GM04504 (cell line): ENCODE measurements at regions not wholly inside any gene's neighbourhood (a gene's known extent, or its start where the extent isn't known, plus 50 kb on each side); places are given as distances from the start of the nearest gene placed in this dataset.

Experiments used
- DNase-seq: peaks from one replicate; pipeline ENCODE4 v3.0.0-alpha.2; 2012; ENCODE audit warnings: low read depth

DNA sequence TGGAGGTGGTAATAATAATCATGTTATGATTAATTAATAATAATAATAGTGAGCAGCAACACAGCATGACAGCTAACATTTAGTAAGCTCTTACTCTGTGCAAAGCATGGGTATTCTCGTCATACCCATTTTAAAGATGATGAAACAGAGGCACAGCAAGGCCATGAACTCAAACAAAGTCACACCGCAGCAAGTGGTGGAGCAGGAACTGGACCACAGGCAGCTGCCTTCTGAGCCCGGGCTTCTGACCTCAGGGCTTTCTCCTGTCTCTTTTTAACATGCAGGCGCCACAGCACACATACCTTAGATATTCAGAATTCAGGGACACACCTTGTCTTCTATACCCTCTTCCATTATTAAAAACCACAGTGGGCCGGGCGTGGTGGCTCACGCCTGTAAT, 50.7 kb upstream of the SPATA12 start:
- DNase-seq = no peak

DNA sequence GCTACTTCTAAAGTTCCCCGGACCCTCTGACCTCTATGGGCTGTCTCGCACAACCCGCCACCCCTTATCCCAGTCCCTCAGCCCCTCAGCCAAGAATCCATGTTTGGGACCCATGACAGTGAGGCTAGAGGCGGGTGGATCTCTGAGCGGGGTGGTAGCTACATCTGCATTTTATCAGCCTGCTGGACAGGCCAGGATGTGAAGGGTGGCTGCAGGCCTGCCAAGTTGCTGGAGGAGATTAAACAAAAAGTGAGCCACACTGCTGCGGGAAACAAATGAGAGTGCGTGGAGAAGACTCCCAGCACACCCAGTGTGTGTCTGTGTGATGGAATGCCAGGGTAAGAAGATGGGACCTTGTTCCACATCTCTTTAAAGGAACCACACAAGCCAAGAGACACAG, 51.1 kb upstream of the SPATA12 start:
- no peak for DNase-seq

DNA sequence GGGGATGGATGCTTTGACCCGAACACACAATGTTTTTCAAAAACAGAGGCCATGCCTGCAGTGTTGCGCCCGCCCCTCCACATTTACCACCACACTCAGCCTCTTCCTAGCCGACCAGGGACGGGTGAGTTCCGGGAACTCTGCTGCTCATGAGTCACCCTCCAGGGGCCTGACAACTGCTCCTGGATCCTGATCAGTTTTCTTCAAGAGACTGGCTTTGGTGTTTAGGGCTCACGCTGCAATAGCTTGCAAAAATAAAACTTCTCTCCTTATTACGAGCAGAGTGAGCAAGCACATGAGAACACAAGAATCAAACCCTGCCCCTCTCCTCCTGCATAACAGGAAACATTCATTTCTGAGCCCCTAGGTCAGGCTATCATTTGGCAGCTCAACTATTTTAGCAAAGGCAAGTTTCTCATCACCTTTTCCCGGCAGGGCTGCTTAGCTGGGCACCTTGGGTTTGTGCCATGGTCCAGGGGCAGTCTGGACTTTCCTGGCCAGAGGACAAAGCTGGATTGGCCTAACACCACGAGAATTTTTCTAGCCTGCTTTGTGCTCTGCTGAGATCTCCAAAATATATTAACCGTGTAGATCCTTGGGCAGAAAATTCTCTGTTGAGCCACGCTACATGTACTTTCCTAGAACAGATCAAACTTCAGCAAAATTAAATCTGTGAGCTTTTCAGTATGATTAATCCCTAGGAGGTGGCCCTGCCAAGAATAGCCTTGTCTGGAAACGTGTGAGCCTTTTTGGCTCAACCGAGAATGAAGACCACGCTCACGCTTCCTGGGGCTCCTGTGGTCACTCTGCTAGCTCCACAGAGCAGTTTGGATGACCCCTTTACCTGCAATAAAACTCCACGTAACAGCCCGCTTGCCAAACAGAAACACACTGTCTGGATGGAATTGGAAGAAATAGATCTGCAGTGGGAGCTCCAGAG, 52.7 kb upstream of the SPATA12 start:
- peak; percentile 71 for DNase-seq

DNA sequence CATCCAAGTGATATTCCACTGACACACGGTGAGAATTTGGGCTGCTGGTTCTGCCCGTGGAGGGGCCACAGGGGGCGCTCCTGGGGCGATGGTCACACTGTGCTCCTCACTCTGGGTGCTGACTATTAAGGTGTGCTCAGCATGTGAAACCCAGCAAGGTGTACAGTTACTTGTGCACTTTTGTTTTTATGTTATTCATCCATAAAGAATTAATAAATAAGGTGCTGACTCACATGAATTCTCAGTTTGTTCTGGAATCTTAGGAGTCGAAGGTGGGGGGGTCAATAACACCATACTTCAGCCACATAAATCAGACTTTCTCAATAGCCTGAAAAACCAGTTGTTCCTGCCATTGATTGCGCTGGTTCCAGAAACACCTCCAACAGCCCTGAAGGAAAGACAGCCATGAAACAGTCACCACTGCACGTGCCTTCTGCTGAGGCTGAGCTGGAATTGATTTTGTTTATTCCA, 53.5 kb upstream of the SPATA12 start:
- no peak for DNase-seq

DNA sequence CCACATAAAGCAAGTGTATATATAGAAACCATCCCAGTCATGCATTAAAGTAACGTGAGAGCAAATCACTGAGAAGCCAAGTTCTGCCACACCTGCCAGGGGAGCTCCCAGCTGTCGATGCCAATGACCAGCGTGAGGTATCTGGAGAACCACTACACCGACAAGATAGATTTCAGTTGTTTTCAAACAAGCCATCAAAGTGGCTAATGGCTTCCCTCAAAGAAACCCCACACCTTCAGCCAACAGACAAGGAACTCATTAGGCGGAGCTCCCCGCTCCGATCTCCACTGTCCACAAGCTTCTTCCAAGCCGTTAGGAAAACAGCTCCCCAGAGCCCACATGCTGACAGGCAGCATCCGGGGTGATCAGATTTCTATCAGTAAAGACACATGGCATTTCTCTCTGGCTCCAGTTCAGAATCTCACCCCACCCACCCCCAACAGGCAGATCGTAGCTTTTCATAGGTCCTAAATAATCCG, 54.2 kb upstream of the SPATA12 start:
- DNase-seq = no peak

DNA sequence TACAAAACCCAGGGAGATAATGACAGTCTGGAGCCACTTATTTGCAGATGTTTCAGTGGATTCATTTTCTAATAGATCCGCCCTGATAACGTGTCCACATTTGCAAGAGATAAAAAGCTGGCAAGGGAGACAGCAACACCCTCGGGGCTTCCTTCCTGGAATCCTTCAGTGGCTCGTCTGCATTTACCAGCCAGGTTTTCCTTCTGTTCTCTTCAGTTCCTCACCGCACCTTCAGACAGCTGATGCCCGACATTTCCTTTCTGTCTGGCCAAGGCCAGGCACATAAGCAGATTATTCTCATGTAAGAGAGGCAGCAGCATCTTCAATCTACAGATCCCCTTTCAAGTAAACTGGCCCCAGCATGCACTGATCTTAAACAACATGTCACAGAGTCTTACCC, 56.2 kb upstream of the SPATA12 start:
- no peak for DNase-seq

DNA sequence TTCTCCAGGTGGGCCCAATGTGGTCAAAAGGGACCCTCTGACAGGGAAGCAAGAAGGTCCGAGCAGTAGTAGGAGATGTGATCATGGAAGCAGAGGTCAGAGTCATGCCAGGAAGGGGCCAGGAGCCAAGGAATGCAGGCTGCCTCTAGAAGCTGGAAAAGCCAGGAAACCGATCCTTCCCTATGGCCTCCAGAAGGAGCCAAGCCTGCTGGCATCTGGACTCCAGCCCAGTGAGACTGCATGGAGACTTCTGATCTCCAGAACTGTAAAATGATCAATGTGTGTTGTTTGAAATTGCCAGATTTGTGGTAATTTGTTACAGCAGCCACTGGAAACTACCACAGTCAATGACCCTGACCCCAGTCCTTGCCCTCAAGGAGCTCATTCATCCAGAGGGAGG, 56.8 kb upstream of the SPATA12 start:
- DNase-seq = no peak

DNA sequence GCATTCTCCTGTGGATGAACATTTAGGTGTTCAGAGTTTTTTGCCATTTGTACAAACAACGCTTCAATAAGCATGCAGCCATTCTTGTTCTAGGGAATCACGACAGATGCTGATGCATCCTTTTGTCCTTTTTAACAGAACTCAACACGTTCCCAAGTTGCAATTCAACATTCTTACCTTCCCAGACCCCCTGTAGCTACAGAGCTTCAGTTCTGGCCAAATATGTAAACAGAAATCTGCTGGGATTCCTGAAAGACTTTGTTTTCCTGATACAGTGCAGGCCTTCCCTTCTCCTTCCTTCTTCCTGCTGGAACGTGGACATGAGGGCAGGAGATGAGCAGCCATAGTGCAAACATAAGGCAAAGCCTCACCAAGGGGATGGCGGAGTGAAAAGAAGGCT, 59.1 kb upstream of the SPATA12 start:
- DNase-seq = no peak

DNA sequence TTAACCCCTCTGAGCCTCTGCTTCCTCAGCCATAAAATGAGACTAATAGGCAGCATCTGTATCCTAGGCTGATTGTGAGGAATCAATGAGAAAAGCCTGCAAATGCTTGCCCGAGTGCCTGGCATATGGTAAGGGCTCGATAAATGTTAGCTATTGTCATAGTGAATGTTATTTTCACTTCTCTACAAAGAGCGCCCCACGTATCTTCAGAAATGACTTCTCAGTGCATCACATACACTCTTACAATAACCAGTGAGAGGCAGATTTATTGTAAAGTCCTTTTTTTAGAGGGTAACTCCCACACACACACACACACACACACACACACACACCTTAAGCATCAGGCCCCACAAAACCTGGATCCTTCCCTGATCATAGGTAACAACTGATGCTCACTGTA, 60.5 kb upstream of the SPATA12 start:
- no peak for DNase-seq

DNA sequence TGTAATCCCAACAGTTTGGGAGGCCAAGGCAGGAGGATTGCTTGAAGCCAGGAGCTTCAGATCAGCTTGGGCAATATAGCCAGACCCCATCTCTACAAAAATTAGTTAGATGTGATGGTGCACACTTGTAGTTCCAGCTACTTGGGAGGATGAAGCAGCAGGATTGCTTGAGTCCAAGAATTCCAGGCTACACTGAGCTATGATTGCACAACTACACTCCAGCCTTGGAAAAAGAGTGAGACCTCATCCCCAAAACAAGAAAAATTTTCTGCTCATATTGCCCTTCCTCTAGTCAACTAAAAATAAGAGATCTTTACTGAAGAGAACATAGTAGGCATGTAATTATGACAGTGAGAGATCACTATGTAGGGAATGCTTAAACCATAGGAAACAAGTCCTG, 60.9 kb upstream of the SPATA12 start:
- DNase-seq = no peak

DNA sequence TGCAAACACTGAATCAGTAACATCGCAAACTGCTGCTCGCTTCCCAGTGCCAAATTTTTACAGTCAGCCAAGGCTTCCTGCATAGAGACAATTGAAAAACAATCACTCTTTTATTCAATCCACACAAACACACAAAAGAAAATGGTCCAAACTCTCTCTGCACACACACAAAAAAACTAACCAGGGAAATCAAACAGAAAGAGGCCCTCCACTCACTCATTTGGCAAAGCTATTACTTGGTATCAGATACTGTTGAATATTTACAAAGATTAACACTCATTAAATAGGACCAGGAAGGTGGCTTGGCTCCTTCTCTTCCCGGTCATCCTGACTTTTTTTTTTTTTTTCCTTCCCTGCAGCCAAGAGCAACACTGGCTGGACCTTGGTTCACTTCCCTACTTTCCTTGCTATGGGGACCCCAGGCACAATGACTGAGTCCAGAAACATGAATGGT, 62.4 kb upstream of the SPATA12 start:
- DNase-seq = no peak

DNA sequence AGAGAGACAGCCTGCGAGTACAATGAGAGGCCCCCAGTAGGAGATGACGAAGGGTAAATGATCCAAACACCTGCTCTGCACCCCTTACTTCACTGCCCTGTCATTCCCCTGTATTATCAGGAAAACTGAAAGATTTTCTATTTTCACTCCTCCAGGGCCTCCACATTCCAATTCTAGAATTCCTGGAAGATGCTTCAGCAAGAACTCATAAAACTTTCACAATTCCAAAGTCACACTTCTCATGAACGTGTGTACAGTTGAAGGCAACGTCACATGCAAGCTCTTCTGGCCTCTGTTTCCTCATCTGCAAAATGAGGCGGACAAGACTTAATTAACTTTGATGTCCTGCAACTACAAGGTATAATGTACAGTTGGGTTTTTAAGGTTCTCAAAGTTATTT, 62.8 kb upstream of the SPATA12 start:
- DNase-seq = peak; percentile 50

DNA sequence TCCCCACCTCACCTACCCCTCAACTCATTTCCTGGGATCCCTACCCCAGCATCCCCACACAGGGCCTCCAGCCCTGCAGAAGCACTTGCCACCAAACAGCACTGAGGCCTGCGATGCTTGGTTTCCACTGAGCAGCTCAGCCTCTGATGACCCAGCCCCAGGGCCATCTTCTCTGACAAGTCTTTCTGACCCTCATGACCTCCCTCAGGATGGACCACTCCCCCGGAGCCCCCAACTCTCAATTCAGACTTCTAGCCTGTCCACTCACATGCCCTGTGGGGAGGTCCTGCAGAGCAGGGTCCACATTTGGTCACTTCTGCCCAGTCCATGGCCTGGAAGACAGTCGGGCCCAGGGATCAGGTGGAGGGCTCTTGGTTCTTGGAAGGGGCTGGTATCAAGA, 63.4 kb upstream of the SPATA12 start:
- no peak for DNase-seq

DNA sequence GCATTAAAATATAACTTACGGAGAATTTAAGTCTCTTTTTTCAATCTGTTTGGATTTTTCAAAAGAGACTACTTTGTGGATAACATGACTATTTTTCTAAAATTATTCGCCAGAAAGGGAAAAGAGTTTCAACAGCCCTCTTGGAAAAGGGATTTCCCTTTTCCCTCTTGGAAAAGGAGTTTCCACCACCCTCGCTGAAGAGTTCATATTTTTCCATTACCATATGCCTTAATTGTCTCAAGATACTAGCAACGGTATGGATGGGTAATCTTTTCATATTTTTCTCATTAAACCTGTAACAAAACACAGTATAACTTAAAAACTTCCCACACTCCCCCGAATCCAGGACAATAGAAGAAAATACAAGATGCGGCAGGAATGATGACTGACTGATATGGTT, 66.1 kb upstream of the SPATA12 start:
- no peak for DNase-seq

DNA sequence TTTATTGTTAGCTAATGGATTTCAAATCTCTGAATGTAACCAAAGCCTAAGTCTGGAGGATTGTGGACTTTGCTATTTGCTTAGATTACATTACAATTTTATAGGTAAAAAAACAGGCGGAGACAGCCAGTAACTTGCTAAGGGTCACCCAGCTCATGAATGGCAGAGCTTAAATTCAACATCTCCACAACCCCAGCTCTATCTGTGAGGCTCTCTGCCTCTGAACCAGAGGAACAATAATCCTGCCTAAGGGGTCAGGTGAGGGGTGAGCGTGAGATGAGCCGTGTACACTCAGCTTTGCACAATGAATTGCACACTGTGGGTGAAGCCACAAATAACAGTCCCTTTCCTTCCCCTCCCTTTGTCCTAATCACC, 69.8 kb upstream of the SPATA12 start:
- no peak for DNase-seq

DNA sequence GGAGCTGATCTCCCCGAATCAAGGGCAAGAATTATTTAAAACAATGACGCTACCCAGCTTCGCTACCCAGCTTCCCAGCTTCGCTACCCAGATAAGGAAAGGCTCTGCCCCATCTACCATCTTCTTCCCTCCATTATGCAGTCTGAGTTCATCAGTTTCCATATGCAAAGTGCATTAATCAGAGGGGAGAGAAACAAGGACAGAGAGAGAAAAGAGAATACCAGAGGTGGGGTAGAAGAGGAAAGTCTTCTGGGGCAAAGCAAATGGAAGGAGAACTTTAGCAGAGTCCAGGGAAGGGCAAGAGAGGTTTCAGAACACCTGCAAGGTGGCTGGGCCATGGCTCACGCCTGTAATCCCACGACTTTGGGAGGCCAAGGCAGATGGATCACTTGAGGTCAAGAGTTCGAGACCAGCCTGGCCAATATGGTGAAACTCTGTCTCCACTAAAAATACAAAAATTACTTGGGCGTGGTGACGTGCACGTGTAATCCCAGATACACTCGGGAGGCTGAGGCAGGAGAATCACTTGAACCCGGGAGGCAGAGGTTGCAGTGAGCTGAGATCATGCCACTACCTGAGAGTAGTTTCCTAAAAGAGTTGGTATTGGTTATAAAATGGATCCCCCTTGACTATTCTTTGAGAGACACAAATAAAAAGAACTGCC, 70.4 kb upstream of the SPATA12 start:
- DNase-seq = no peak

DNA sequence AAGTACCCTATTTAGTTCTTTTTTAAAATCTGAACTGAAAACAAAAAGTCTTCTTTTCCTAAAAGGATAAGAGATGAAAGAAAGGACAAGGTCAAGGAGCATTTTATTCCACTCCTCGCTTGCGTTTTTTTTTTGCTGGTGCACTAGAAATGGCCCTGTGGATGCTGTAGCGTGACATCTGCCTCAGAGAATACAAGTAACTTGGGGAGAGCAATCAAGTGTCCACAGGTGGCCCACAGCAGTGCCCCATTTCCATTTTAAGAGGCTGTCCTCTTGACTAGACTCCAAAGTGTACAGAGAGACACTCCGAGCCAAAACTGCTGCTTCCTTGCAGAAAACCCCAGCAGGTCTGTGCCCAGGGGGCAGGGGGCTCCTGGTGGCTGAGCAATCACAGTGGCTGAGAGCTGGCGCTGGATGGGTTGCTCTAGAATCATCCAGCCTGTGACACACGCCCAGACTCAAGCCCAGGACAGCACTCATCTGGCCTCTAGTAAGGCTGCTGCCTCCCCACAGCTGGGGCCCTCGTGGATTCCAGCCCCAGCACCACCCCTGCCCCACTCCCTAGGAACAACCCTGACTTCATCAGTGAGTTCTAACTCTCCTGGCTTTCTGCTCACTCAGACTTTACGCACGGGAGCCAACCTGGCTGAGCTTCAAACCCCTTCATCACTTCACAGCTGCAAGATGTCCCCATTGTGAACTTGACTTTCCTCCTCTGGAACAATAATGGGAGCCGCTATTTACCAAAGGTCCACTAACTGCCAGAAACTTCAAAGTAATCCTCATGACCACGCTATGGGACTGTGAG, 71.1 kb upstream of the SPATA12 start:
- DNase-seq = no peak

DNA sequence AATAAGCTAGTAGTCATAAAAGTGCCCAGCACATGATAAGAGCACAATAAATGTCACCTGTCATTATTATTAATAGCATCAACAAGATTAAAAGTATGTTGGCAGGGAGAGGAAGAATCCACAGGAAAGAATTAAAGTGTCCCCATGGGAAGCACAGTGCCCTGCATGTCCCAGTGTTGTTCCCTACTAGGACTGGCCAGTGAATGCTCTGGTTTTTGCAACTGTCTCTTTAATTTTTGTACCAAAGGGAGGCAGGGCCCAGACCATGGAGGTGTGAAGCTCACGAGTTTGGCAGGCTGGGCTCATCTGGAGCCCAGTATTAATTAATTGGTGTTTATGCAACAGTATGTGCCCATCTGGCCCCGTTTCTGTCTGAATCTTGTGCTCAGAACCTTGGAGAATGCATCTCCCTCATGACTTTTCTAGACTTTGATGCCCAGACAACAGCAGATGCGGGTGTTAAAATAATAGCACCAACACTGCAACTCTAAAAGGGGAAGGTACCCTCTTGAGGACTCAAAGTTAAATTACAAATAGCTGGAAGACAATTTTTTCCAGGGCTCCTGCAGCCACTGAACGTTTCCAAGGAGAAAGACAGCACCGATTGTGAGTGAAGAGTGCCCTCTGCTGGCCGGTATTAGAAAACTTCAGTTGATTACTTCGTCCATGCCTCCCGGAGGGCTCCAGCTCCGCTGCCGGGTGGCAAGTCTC, 71.9 kb upstream of the SPATA12 start:
- DNase-seq = peak; percentile 51

DNA sequence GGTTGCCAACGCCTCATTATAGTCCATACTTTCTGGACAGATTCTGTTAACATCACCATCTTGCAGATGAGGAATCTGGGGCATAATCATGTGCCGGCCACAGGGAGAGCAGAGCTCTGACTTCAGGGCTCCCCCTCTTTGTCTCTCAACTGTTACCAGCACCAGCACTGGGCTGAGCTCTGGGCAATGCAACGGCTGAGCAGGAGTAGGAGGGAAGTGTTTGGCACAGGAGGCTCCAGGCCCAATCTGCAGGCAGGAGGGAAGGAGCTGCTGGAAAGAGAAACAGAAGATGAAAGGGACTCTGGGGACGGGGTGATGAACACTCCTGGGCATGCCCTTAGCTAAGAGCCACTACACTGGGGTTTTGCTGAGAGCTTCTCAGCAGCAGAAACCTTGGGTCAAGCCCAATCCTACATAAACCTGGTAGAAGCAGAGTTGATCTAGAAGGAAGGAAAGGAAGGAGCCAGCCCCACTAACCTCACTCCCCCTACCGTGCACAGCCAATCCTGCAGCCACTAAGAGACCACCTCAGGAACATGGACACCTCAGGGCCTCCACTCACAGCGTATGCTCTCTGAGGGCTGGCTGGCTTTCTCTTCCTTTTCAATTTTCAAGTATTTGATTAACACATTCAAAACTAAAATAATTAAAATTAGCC, 73.1 kb upstream of the SPATA12 start:
- no peak for DNase-seq

DNA sequence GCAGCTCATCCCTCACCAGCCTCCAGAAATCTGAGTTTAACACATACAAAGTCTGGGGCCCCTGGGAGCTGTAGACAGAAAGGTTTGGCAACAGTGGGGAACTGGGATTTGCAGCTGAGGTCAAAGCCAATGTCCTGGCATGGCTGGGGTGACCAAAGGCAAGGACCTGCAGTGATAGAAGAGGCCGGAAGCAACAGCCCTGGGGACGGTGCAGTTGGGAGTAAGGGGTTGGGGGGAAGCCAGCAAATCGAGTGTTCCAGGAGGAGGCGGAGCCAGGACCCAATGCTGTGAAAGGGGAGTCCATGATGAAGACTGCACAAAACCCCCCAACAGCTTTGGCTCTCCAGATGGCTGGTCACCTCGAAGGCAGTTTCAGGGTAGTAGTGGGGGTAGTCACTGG, 74.1 kb upstream of the SPATA12 start:
- no peak for DNase-seq

DNA sequence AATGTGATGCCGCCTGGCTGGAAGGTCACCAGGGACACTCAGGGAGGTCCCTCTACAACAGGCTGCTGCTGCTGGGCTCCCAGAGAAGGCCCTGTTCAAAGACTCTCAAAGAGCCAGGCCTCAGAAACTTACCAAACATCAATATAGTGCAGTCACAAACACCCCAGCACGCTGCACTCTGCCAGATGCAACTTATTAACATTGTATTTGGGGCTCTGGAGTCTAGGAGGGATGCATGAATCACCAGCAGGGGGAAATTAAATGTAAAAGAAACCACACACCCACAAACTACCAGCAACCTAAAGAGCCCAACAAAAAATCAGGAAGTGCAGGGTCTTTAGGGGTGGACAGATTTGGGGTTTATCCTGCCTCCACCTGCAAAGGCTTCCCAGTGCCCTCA, 74.6 kb upstream of the SPATA12 start:
- no peak for DNase-seq
